ENCODE measurements at regions not wholly inside any gene's neighbourhood (a gene's known extent, or its start where the extent isn't known, plus 50 kb on each side); places are given as distances from the start of the nearest gene placed in this dataset.

DNA sequence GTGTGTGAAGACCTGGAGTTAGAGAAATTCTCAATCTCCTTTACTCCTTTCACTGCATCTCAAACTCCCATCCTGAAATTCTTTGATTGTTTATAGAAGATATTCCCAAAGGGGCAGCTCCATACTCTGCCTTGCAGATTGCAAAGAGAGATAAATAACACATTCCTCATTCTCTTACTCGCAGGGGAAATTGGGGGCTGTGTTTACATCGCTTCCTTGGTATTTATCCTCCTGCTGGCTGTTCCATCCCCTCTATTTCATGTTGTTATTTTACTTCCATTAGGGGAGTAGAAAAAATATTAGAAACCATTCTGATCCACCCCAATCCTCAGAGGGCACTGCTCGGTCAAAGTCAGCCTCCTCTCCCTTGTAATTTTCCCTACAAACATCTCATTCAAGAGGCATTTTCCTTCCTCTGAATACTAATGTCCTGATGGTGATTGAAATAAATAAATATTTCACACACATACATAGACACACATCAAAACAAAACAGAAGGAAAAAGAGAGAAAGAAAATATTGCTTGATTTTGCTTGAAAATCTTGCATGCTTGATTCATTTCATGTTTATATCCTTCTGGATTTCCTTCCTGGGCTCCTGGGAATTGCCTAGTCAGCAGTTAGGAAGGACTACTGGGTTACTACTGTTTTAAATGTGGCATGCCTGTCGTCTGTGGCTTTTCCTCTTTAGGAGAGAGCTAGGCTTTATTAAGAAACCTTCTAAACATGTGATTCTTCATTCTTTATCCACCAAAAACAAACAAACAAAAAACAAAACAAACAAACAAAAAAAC, 420.1 kb upstream of the PAPPA start:
- H3K4me3 Mint-ChIP-seq = no peak overlapping the region
- H3K27me3 Mint-ChIP-seq (ENCODE audit: low read depth) = no peaks in the 10 kb centered on the region
- peaks cover 26% of the 10 kb centered on the region for H3K4me1 Mint-ChIP-seq

GRCh38 chr9:115739096-115739875, 414.3 kb upstream of the PAPPA start:
- Mint-ChIP-seq H3K27ac (no peak overlapping the region), H3K9me3 (peaks cover 8% of the 10 kb centered on the region), H3K36me3 (peaks cover 2% of the 10 kb centered on the region), H3K4me3 (no peak overlapping the region), H3K4me1 (peaks cover 10% of the 10 kb centered on the region), H3K27me3 (ENCODE audit: low read depth) (no peaks in the 10 kb centered on the region)
- TF ChIP-seq, protein P1, sequence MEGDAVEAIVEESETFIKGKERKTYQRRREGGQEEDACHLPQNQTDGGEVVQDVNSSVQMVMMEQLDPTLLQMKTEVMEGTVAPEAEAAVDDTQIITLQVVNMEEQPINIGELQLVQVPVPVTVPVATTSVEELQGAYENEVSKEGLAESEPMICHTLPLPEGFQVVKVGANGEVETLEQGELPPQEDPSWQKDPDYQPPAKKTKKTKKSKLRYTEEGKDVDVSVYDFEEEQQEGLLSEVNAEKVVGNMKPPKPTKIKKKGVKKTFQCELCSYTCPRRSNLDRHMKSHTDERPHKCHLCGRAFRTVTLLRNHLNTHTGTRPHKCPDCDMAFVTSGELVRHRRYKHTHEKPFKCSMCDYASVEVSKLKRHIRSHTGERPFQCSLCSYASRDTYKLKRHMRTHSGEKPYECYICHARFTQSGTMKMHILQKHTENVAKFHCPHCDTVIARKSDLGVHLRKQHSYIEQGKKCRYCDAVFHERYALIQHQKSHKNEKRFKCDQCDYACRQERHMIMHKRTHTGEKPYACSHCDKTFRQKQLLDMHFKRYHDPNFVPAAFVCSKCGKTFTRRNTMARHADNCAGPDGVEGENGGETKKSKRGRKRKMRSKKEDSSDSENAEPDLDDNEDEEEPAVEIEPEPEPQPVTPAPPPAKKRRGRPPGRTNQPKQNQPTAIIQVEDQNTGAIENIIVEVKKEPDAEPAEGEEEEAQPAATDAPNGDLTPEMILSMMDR (IDR thresholded peaks at IDR 0.05; ENCODE audit: unreplicated experiment) = no peak
- no peak for DNase-seq (ENCODE audit: low spot score in 2 of 2, unreplicated experiment in 2 of 2)

More for the DNA sequence above, 420.1 kb upstream of the PAPPA start:
- Mint-ChIP-seq H3K27ac (peak overlapping the region; percentile 59), H3K9me3 (peaks cover 10% of the 10 kb centered on the region), H3K36me3 (peaks cover 2% of the 10 kb centered on the region)
- no peak for DNase-seq (ENCODE audit: low spot score in 2 of 2, unreplicated experiment in 2 of 2)
- TF ChIP-seq, protein P1 (IDR thresholded peaks at IDR 0.05; ENCODE audit: unreplicated experiment) = no peak

GRCh38 chr9:115740986-115741385, 412.6 kb upstream of the PAPPA start:
- Mint-ChIP-seq H3K9me3 (peaks cover 6% of the 10 kb centered on the region), H3K4me1 (peaks cover 6% of the 10 kb centered on the region), H3K36me3 (peaks cover 1% of the 10 kb centered on the region), H3K27me3 (ENCODE audit: low read depth) (no peaks in the 10 kb centered on the region), H3K4me3 (no peak overlapping the region), H3K27ac (no peak overlapping the region)
- no peak for DNase-seq (ENCODE audit: low spot score in 2 of 2, unreplicated experiment in 2 of 2)
- TF ChIP-seq, protein P1 (IDR thresholded peaks at IDR 0.05; ENCODE audit: unreplicated experiment) = no peak

DNA sequence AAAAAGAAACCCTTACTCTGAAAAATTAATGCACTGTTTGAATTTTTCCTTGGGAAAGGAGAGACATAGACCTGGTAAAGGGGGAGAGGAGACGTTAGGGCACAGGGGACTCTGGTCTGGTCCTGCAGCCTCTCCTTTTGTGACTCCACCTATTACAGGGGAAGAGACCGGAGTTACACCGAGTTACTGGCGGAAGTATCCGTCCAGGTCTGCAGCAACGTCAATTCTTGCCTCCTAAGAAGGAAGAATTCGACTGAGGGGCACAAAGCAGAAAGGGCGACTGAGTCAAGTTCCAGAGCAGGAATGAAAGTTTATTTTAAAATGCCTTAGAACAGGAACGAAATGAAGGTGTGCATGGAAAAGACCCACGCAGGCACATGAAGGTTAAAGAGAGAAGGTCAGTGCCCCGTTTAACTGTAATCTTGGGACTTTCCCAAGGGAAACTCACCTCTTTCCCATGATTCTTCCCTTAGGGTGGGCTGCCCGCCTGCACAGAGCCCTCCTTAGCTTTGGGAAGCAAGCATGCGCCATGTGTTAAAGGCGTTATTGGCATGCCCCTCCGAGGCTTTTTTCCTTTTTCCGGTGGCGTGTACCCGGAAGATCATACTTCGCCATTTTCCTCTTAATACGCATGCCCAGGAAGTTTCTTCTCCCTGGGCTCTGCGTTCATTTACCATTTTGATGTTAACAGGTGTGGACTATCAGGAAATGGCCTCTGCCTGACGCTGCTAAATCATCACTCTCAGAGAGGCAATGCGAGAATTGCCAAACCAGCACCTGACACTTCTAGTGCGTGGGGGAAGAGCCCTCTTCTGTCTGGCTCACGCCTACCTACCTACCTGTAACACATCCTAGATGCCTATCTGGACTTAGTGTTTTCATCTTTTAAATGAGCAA, 409.6 kb upstream of the PAPPA start:
- Mint-ChIP-seq H3K27me3 (ENCODE audit: low read depth) (no peaks in the 10 kb centered on the region), H3K4me1 (peaks cover 6% of the 10 kb centered on the region), H3K4me3 (no peak overlapping the region), H3K36me3 (no peaks in the 10 kb centered on the region), H3K27ac (no peak overlapping the region), H3K9me3 (no peaks in the 10 kb centered on the region)
- DNase-seq (ENCODE audit: low spot score in 2 of 2, unreplicated experiment in 2 of 2) = no peak
- TF ChIP-seq, protein P1 (IDR thresholded peaks at IDR 0.05; ENCODE audit: unreplicated experiment) = no peak

- Mint-ChIP-seq H3K4me3 (no peak overlapping the region), H3K27ac (no peak overlapping the region), H3K4me1 (peaks cover 6% of the 10 kb centered on the region), H3K9me3 (no peaks in the 10 kb centered on the region), H3K27me3 (ENCODE audit: low read depth) (no peaks in the 10 kb centered on the region), H3K36me3 (no peaks in the 10 kb centered on the region)
- no peak for DNase-seq (ENCODE audit: low spot score in 2 of 2, unreplicated experiment in 2 of 2)
- TF ChIP-seq, protein P1 (IDR thresholded peaks at IDR 0.05; ENCODE audit: unreplicated experiment) = no peak
Measured at GRCh38 chr9:115746496-115746895, 407.1 kb upstream of the PAPPA start.

Data from mesothelial cell of epicardium (in vitro differentiated cells).